GM18868 (cell line): ENCODE measurements at regions not wholly inside any gene's neighbourhood (a gene's known extent, or its start where the extent isn't known, plus 50 kb on each side); places are given as distances from the start of the nearest gene placed in this dataset.

Source experiments
- ATAC-seq: cut with Tn5 transposase; IDR thresholded peaks from one replicate; pipeline ENCODE4 v1.9.1; 2021; ENCODE audit warnings: mild to moderate bottlenecking, moderate library complexity; ENCODE audit not compliant: unreplicated experiment

DNA sequence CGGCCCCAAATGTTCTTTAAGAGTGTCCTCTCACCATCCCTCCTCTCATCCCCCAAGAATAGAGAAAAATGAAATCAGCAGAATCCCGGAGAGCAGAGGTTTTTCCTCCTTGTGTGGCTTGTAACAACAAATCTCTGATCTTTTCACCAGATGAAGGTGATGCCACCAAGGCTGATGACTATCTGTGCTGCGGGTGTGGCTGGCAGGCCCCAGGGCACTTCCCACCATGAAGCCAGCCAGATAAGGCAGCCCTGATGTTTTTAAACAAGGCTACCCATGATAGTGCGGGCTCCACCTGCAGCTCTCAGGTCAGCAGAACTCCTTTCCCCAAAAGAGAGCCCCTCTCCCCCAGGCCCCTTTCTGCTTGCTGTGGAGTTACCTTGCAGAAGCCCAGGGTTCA, 58.0 kb upstream of the PARP11 start:
- no peak for ATAC-seq

DNA sequence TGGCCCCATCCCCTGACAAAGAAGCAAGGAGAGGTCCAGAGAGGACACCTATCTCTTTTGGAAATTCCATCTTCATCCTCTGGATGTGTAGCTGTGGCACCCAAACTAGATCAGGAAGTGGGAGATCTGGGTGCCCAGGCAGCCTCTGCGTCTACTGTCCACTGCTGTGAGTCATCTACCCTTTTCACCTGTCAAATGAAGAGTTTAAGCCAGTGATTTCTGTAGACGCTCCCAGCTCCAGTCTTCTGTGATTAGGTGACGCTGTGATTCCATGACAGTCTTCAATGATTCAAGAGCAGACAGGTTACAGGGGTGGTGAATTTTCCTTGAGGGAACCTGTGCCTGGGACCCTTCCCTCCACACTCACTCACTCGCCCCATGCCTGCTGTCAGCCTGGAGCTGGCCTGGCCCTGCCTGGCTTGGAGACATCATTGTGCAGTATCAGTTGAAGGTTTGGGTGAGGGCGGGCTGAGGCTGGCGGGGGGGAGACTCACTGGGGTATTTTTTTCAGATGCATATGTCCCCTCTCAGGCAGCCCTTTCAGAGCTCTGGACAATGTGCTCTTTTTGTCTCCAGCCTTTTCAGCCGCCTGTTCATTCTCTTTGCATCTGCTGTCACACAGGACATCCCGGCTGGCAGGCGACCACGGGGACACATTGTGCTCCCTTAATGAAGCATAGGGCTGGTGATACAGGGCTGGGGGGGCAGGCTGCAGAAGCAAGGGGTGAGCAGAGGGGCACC, 56.8 kb upstream of the PARP11 start:
- ATAC-seq: no peak

DNA sequence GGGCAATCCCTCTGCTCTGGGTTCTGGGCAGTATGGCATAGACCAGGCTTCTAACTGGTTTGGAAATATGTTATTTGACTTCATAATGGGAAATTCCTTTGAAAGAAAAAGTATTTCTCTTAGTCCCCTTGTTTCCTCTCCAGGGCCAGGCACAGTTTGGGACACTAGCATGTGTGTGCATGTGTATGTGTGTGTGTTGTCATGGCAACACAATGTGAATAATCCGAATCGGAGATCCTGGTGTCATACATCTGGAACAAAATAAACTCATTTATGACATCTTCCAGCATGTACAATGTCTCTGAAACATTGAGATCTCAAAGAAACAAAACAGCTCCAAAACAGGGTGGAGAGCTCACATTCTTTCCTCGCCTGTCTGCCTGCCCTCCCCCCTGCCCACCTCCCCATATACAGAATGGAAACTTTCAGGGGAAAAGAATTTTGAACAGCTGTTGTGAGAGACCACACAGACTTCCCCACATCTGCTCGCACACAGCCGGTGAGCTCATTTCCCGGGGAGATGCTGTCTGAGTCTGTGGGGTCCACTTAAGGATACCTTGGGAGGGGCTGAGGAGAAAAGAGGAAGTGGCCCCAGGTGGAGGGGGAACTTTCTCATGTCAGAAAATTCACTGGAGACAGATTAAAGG, 55.5 kb upstream of the PARP11 start:
- ATAC-seq: no peak

DNA sequence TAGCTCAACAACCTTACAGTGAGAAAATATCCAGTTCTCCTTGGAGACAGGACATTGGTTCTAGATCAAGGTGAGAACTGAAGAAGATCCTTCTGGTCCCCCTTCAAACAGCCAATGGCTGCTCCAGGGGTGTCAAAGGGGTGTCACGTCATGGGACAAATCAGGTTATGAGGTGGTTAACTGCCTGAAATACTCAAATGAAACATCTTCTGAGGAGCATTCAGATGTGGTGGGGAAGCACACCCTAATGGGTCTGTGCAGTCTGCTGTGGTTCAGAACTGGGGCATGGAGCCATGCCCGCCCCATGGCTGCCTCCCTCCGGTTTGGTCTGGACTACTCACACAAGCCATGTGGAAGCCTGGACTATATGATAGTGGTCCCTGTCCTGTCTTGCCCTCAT, 52.4 kb upstream of the PARP11 start:
- no peak for ATAC-seq

DNA sequence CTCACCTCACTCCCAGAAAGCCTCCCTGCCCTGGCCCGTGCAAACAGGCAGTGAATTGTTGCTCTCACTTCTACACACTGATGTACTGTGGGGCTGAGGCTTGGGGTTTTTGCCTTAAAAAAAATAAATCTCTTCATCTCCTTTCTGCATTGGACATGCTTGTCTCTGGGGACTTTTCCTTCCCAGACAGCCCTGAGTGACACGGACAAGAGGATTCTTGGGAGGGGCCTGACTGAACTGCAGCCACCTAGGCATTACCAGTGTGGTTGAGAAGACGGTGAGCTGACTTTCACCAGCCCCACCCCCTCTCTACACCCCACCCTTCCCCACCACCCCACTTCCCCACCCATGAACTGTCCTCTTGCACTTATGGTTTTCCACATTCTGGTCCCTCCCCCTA, 51.6 kb upstream of the PARP11 start:
- no peak for ATAC-seq

DNA sequence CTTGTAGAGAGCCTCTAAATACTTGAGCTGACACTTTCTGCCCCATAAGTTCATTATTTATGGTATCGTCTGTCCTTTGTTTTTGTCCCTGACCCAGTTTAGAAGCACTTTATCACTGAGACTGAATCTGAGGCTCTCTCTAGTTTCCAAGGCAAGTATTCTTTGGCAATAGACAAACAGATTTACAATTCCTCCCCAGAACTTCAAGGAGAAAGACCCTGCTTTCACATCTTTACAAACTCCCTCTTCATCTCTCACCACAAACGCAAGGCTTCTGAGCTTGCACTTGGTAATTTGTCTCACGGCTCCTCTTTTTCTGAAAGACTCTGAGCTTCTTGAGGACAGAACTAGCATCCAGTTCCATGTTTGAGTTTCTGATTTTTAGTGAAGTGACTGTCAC, 49.8 kb upstream of the PARP11 start:
- no peak for ATAC-seq
